ENCODE measurements at regions not wholly inside any gene's neighbourhood (a gene's known extent, or its start where the extent isn't known, plus 50 kb on each side); places are given as distances from the start of the nearest gene placed in this dataset.

GRCh38 chr4:59240011-59240410 lies 1960.1 kb upstream of the ADGRL3 start:
- Mint-ChIP-seq H3K4me1 (ENCODE audit: low read depth, unreplicated experiment) (no peaks in the 10 kb centered on the region), H3K9me3 (ENCODE audit: low read depth, unreplicated experiment) (peaks cover 6% of the 10 kb centered on the region), H3K27me3 (ENCODE audit: unreplicated experiment) (no peaks in the 10 kb centered on the region), H3K36me3 (ENCODE audit: insufficient read depth, unreplicated experiment) (no peaks in the 10 kb centered on the region), H3K27ac (ENCODE audit: unreplicated experiment) (no peak overlapping the region), H3K4me3 (ENCODE audit: low read depth, unreplicated experiment) (no peak overlapping the region)
- intact Hi-C loops (cut with micrococcal nuclease; ENCODE audit: unreplicated experiment), result no loop called here
- BruUV-seq (replicated peaks), result no TSS peak
- TF ChIP-seq CTCF (IDR thresholded peaks at IDR 0.05; ENCODE audit: unreplicated experiment), result no peak
- no peak for DNase-seq
- CTCF ChIA-PET, result no interaction called here

- no TSS peak for BruUV-seq (replicated peaks)
- no peak for TF ChIP-seq CTCF (IDR thresholded peaks at IDR 0.05; ENCODE audit: unreplicated experiment)
- H3K27ac Mint-ChIP-seq (ENCODE audit: unreplicated experiment), result no peak overlapping the region
- no peak overlapping the region for H3K4me3 Mint-ChIP-seq (ENCODE audit: low read depth, unreplicated experiment)
- DNase-seq, result no peak
- no peaks in the 10 kb centered on the region for H3K4me1 Mint-ChIP-seq (ENCODE audit: low read depth, unreplicated experiment)
- H3K27me3 Mint-ChIP-seq (ENCODE audit: unreplicated experiment), result no peaks in the 10 kb centered on the region
- no peaks in the 10 kb centered on the region for H3K36me3 Mint-ChIP-seq (ENCODE audit: insufficient read depth, unreplicated experiment)
- CTCF ChIA-PET, result no interaction called here
- intact Hi-C loops (cut with micrococcal nuclease; ENCODE audit: unreplicated experiment), result no loop called here
- H3K9me3 Mint-ChIP-seq (ENCODE audit: low read depth, unreplicated experiment), result no peaks in the 10 kb centered on the region
These were observed 1957.1 kb upstream of the ADGRL3 start for GRCh38 chr4:59243038-59243437.

- Mint-ChIP-seq H3K4me1 (ENCODE audit: low read depth, unreplicated experiment) (no peaks in the 10 kb centered on the region), H3K9me3 (ENCODE audit: low read depth, unreplicated experiment) (no peaks in the 10 kb centered on the region), H3K27me3 (ENCODE audit: unreplicated experiment) (no peaks in the 10 kb centered on the region), H3K27ac (ENCODE audit: unreplicated experiment) (no peak overlapping the region), H3K36me3 (ENCODE audit: insufficient read depth, unreplicated experiment) (no peaks in the 10 kb centered on the region), H3K4me3 (ENCODE audit: low read depth, unreplicated experiment) (no peak overlapping the region)
- intact Hi-C loops (cut with micrococcal nuclease; ENCODE audit: unreplicated experiment), result loop anchor here (2.0 kb wide), 1 partner anchor 954 kb away; no protein-coding TSS in a partner anchor
- CTCF ChIA-PET, result no interaction called here
- TF ChIP-seq CTCF (IDR thresholded peaks at IDR 0.05; ENCODE audit: unreplicated experiment), result no peak
- BruUV-seq (replicated peaks), result no TSS peak
- no peak for DNase-seq
These were observed 1953.1 kb upstream of the ADGRL3 start for GRCh38 chr4:59247032-59247431.

- no TSS peak for BruUV-seq (replicated peaks)
- no peaks in the 10 kb centered on the region for H3K9me3 Mint-ChIP-seq (ENCODE audit: low read depth, unreplicated experiment)
- intact Hi-C loops (cut with micrococcal nuclease; ENCODE audit: unreplicated experiment), result no loop called here
- no peaks in the 10 kb centered on the region for H3K27me3 Mint-ChIP-seq (ENCODE audit: unreplicated experiment)
- no peak overlapping the region for H3K4me3 Mint-ChIP-seq (ENCODE audit: low read depth, unreplicated experiment)
- no peak overlapping the region for H3K27ac Mint-ChIP-seq (ENCODE audit: unreplicated experiment)
- H3K4me1 Mint-ChIP-seq (ENCODE audit: low read depth, unreplicated experiment), result no peaks in the 10 kb centered on the region
- no peaks in the 10 kb centered on the region for H3K36me3 Mint-ChIP-seq (ENCODE audit: insufficient read depth, unreplicated experiment)
- no peak for DNase-seq
- TF ChIP-seq CTCF (IDR thresholded peaks at IDR 0.05; ENCODE audit: unreplicated experiment), result no peak
- CTCF ChIA-PET, result no interaction called here
These were observed 1951.8 kb upstream of the ADGRL3 start for GRCh38 chr4:59248313-59248712.

GRCh38 chr4:59249110-59249509 lies 1951.0 kb upstream of the ADGRL3 start:
- BruUV-seq (replicated peaks), result no TSS peak
- DNase-seq, result no peak
- intact Hi-C loops (cut with micrococcal nuclease; ENCODE audit: unreplicated experiment), result no loop called here
- Mint-ChIP-seq H3K4me3 (ENCODE audit: low read depth, unreplicated experiment) (no peak overlapping the region), H3K4me1 (ENCODE audit: low read depth, unreplicated experiment) (no peaks in the 10 kb centered on the region), H3K27ac (ENCODE audit: unreplicated experiment) (no peak overlapping the region), H3K9me3 (ENCODE audit: low read depth, unreplicated experiment) (no peaks in the 10 kb centered on the region), H3K27me3 (ENCODE audit: unreplicated experiment) (no peaks in the 10 kb centered on the region), H3K36me3 (ENCODE audit: insufficient read depth, unreplicated experiment) (no peaks in the 10 kb centered on the region)
- CTCF ChIA-PET, result no interaction called here
- no peak for TF ChIP-seq CTCF (IDR thresholded peaks at IDR 0.05; ENCODE audit: unreplicated experiment)

All from Calu3 (cell line).